ENCODE measurements at regions not wholly inside any gene's neighbourhood (a gene's known extent, or its start where the extent isn't known, plus 50 kb on each side); places are given as distances from the start of the nearest gene placed in this dataset.

- Histone ChIP-seq H3K4me1 (ENCODE audit: control insufficient read depth, insufficient read depth, low read length) (no peaks in the 10 kb centered on the region), H3K9me3 (ENCODE audit: control insufficient read depth, low read length) (no peaks in the 10 kb centered on the region), H3K4me3 (ENCODE audit: low read length) (no peak overlapping the region), H3K27ac (ENCODE audit: low read depth, low read length) (no peak overlapping the region), H3K27me3 (ENCODE audit: control insufficient read depth, insufficient read depth, low read length, poor library complexity, severe bottlenecking) (peaks cover 6% of the 10 kb centered on the region), H3K36me3 (ENCODE audit: control insufficient read depth, insufficient read depth, low read length) (no peaks in the 10 kb centered on the region), H3K9ac (ENCODE audit: extremely low read depth, low read length, poor library complexity, severe bottlenecking) (no peak overlapping the region)
- no peaks in the 10 kb centered on the region for H3K9me3 Mint-ChIP-seq
- TF ChIP-seq CTCF (conservative IDR thresholded peaks at IDR 0.05): no peak
- no peak overlapping the region for H3K4me3 Mint-ChIP-seq
- H3K27ac Mint-ChIP-seq: no peak overlapping the region
- H3K36me3 Mint-ChIP-seq (ENCODE audit: low read depth): no peaks in the 10 kb centered on the region
- no peaks in the 10 kb centered on the region for H3K4me1 Mint-ChIP-seq
- no peak for DNase-seq
- H3K27me3 Mint-ChIP-seq (ENCODE audit: insufficient read depth): peaks cover 24% of the 10 kb centered on the region
- 100% methylated on average over 1 of the region's 1 CpG; no CpG with 5 or more reads in 1 of the 2 experiments for WGBS, 2 experiments (ENCODE audit: insufficient coverage in 1 of 2, insufficient read length in 1 of 2)
Observed at GRCh38 chr12:105977652-105978051, 161.1 kb downstream of the NUAK1 start.

DNA sequence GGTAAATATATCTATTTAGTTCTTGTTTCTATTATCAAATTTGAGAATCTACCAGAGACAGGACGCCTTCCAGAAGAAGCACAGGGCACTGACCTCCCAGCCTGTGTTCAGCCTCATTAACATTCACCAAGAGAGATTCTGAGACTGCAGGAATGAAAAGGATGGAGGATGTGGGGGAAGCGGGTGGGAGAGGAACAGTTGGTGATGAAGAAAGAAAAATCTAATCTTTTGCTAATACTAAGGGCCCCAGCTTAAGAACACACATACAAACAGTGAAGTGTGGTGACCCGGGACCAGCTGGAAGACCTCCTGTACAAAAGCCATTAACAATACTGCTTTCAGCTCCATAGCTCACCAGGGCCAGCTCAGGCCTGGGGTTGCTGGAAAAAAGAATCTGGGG, 160.5 kb downstream of the NUAK1 start:
- H3K27me3 ChIP-seq (ENCODE audit: control insufficient read depth, insufficient read depth, low read length, poor library complexity, severe bottlenecking): peaks cover 6% of the 10 kb centered on the region
- no peak overlapping the region for H3K4me3 ChIP-seq (ENCODE audit: low read length)
- WGBS, 2 experiments (ENCODE audit: insufficient coverage in 1 of 2, insufficient read length in 1 of 2): 89% methylated on average over 3 of the region's 3 CpGs; no CpG with 5 or more reads in 1 of the 2 experiments
- no peak overlapping the region for H3K27ac Mint-ChIP-seq
- H3K36me3 ChIP-seq (ENCODE audit: control insufficient read depth, insufficient read depth, low read length): no peaks in the 10 kb centered on the region
- H3K4me3 Mint-ChIP-seq: no peak overlapping the region
- H3K9ac ChIP-seq (ENCODE audit: extremely low read depth, low read length, poor library complexity, severe bottlenecking): no peak overlapping the region
- no peak for TF ChIP-seq CTCF (conservative IDR thresholded peaks at IDR 0.05)
- H3K9me3 ChIP-seq (ENCODE audit: control insufficient read depth, low read length): no peaks in the 10 kb centered on the region
- H3K4me1 ChIP-seq (ENCODE audit: control insufficient read depth, insufficient read depth, low read length): no peaks in the 10 kb centered on the region
- DNase-seq: no peak
- no peaks in the 10 kb centered on the region for H3K4me1 Mint-ChIP-seq
- peak overlapping the region; percentile 2 for H3K27ac ChIP-seq (ENCODE audit: low read depth, low read length)
- no peaks in the 10 kb centered on the region for H3K36me3 Mint-ChIP-seq (ENCODE audit: low read depth)
- peaks cover 21% of the 10 kb centered on the region for H3K27me3 Mint-ChIP-seq (ENCODE audit: insufficient read depth)
- H3K9me3 Mint-ChIP-seq: no peaks in the 10 kb centered on the region

- no peak overlapping the region for H3K27ac Mint-ChIP-seq
- 53 to 92% methylated on average over 2 to 3 of the region's 3 CpGs for WGBS, 2 experiments (ENCODE audit: insufficient coverage in 1 of 2, insufficient read length in 1 of 2)
- Histone ChIP-seq H3K27me3 (ENCODE audit: control insufficient read depth, insufficient read depth, low read length, poor library complexity, severe bottlenecking) (peaks cover 6% of the 10 kb centered on the region), H3K9me3 (ENCODE audit: control insufficient read depth, low read length) (no peaks in the 10 kb centered on the region), H3K4me1 (ENCODE audit: control insufficient read depth, insufficient read depth, low read length) (no peaks in the 10 kb centered on the region), H3K36me3 (ENCODE audit: control insufficient read depth, insufficient read depth, low read length) (no peaks in the 10 kb centered on the region), H3K27ac (ENCODE audit: low read depth, low read length) (peak overlapping the region; percentile 2), H3K4me3 (ENCODE audit: low read length) (no peak overlapping the region), H3K9ac (ENCODE audit: extremely low read depth, low read length, poor library complexity, severe bottlenecking) (no peak overlapping the region)
- TF ChIP-seq CTCF (conservative IDR thresholded peaks at IDR 0.05): no peak
- no peaks in the 10 kb centered on the region for H3K9me3 Mint-ChIP-seq
- no peak overlapping the region for H3K4me3 Mint-ChIP-seq
- no peaks in the 10 kb centered on the region for H3K36me3 Mint-ChIP-seq (ENCODE audit: low read depth)
- peaks cover 24% of the 10 kb centered on the region for H3K27me3 Mint-ChIP-seq (ENCODE audit: insufficient read depth)
- no peak for DNase-seq
- H3K4me1 Mint-ChIP-seq: no peaks in the 10 kb centered on the region
Observed at GRCh38 chr12:105978686-105979085, 160.1 kb downstream of the NUAK1 start.

Measured in endodermal cell (in vitro differentiated cells).